GM18858 (cell line): ENCODE measurements at regions not wholly inside any gene's neighbourhood (a gene's known extent, or its start where the extent isn't known, plus 50 kb on each side); places are given as distances from the start of the nearest gene placed in this dataset.

Source experiments
- ATAC-seq: cut with Tn5 transposase; IDR thresholded peaks from one replicate; pipeline ENCODE4 v1.9.1; 2021; ENCODE audit not compliant: unreplicated experiment

DNA sequence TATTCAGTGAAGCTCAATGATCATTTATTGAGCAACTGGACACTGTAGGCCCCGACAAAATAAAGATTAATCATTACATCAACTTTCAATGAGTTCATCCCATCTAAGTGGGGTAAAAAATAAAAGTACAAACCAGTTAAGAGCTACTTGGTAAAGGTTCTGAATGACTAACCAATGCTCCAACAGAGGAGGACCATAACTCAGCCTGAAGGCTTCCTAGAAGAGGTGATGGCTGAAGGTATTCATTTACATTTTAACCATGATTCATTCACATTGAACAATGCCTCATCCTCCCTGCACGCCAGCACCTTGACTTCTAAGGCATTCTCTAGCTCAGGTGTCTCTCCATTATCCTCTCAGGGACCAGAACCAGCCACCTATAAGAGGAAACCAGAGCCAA lies 201.4 kb downstream of the ZNF462 start:
- ATAC-seq, result no peak

DNA sequence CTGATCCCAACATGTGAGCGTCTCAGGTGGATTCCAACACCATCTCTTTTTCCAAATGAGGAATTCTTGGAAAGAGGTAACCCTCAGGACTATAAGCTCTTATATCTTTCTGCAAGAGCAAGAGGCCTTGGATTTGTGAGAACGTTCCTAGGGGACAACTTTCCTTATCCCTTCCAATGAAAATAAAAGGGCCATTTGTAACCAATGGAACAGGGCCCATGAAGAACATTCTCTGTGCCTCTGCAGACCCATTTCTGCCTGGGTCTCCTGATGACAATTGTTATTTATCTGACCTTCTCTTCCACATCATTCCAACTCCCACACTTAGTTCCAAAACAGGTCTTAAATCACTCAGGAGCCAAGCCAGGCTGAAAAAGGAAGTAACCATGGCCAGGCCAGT lies 202.6 kb downstream of the ZNF462 start:
- ATAC-seq, result no peak

- ATAC-seq, result no peak
These were observed 204.9 kb downstream of the ZNF462 start for GRCh38 chr9:107067739-107068416.

GRCh38 chr9:107068581-107068980 lies 205.6 kb downstream of the ZNF462 start:
- no peak for ATAC-seq

DNA sequence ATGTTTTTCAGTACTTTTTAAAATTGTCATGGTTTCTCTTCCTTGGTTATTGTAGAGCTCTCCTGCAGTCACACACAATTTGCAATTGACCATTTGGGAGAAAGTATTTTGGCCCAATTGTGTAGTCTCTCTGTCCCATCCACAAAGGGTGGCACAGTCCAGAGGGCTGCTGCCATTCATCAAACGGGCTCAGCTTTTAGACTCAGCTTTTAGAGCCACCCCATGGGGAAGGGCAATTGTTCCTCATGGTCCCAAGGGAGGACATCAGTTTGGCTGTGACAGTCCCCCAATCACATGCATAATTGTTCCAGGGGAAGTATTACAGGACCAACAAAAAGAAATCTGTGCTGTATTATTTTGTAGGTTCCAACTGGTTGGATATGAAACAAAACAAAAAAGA lies 207.6 kb downstream of the ZNF462 start:
- ATAC-seq, result no peak

- ATAC-seq, result no peak
These were observed 205.0 kb upstream of the RAD23B start for GRCh38 chr9:107078061-107078460.

- no peak for ATAC-seq
These were observed 203.5 kb upstream of the RAD23B start for GRCh38 chr9:107079589-107079988.

DNA sequence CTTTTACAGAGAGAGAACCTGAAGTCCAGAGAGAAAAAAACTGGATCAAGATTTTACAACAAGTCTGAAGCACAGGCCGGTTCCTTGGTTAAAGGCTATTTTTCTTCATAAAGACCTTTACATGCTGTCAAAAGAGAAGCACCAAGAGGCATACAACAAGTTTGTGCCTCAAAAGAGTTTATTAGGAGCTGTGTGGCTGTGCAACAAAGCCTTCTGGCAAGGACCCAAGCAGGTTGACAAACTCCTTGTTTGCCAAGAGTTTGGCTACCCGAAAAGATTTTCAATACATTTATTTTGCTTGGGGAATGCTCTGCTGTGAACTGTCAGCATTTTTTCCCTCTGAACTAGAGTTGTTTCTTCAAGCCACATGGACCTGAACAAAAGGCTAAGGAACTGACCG lies 202.9 kb upstream of the RAD23B start:
- no peak for ATAC-seq

DNA sequence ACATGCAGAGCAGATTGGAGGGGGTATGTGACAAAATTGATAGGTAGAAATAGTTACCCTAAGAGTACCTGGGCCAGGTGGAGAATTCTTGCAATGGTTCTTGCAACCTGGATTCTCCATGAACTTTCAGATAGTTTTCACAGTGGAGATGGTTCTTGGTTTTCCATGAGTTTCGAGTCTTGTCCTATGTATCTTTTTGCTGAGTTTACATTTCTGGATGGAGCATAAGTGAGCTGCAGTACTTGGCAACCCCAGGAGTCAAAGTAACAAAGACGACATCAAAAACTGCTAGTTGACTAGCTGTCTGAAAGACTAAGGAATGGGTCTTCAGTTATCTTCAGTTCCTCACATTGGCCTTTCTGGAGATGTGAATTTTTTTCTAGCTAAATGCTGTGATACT lies 196.6 kb upstream of the RAD23B start:
- ATAC-seq, result no peak

DNA sequence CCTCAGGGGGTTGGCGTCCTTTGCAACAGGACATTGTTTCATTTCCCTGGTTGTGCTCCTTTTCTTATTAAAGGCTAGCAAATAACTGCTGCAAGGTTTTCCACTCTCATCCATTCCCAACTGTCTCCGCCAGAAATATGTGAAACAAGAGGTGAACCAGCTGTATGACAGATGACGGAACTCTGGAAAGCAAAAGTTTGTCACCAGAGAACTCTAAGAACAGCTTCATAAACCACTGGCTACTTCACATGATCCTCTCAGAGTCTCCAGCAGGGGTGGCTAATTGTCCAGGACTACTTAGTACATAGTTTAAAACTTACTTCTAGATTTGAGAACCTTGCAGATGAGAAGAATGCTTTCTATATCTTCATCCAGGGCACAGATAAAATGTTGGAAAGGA lies 195.9 kb upstream of the RAD23B start:
- ATAC-seq, result no peak

- ATAC-seq, result no peak
These were observed 192.9 kb upstream of the RAD23B start for GRCh38 chr9:107090218-107090617.

- no peak for ATAC-seq
These were observed 189.6 kb upstream of the RAD23B start for GRCh38 chr9:107093365-107094060.

DNA sequence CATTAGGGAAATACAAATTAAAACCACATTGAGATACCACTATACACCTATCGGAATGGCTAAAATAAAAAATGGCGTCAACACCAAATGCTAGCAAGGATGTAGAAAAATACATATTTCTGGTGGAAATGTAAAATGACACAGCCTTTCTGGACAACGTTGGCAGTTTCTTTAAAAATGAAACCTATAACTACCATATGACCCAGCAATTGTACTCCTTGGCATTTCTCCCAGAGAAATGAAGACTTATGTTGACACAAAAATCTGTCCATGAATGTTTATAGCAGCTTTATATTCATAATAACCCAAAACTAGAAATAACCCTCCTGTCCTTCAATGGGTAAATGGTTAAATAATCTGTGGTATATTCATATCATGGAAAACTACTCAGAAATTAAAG lies 188.7 kb upstream of the RAD23B start:
- no peak for ATAC-seq

DNA sequence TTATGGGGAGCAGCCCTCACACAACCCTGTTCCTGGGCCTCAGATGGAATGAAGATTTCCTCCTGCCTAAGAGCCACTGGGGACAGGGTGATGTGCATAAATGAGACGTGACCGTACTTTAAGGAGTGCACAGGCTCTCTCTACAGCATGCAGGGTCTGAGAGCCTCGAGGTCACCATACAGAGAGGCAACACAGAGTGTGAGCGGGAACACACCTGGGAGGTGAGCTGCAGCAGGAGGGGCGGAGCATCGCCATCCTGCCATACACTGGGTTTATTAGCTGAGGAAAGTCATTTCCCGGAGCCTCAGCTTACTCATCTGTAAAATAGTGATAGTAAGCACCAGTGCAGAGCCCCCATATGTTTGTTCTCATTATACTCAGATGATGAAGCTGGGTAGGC lies 182.5 kb upstream of the RAD23B start:
- ATAC-seq, result no peak

- no peak for ATAC-seq
These were observed 181.1 kb upstream of the RAD23B start for GRCh38 chr9:107102011-107102410.

GRCh38 chr9:107103621-107104020 lies 179.5 kb upstream of the RAD23B start:
- no peak for ATAC-seq

GRCh38 chr9:107105784-107106183 lies 177.3 kb upstream of the RAD23B start:
- no peak for ATAC-seq

- ATAC-seq, result no peak
These were observed 176.7 kb upstream of the RAD23B start for GRCh38 chr9:107106416-107106815.

DNA sequence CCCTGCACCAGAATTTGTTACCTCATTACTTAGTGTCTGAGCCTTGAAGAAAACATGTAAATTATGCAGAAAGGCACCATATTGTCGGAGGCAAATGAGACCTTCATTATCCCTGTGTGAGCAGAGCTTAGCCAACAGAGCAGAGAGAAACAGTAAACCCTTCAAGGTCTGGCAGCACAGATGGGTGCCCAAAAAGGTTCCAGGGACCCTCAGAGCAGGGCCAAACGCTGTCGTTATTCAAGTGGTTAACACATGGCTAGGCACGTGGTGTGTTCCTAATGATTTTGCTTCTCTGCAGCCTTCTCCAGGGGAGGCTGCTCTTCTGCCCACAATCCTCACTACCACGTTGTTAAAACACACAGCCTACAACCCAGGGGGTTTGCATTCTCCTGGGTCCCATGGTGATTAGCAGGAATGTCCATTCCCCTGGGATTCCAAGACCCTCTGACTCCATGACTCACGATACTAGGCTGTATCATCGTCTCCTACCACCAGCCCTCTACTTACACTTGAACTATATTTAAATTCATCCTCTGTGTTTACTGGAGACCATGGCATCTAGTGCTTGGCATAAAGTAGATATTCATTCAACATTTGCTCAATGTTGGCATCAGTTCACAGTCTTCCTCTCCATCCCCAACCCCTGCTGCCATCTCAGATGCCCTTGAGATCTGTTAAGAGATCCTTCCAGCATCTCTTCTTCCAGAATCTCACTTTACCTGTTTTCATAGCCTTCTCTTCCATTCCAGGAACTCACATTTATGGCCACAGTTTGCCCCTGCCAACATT lies 174.5 kb upstream of the RAD23B start:
- no peak for ATAC-seq

GRCh38 chr9:107109324-107109723 lies 173.8 kb upstream of the RAD23B start:
- no peak for ATAC-seq

DNA sequence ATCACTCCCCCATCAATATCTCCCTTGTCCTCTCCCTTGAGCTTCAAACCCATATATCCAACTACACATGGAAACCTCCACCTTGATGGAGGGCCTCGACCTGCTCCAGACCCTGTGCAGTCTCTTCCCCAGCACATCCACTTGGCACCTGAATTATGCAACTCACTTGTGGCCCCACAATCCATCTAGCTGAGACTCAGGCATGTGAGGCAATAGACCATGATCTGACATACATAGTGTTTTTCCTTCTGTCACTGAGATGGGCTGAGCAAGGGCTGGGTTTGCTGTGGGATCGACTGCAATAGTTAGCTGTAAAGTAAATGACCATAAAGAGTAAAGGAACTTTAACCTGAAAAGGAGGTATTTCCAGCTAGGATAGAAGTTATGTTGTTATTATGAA lies 172.9 kb upstream of the RAD23B start:
- ATAC-seq, result no peak

DNA sequence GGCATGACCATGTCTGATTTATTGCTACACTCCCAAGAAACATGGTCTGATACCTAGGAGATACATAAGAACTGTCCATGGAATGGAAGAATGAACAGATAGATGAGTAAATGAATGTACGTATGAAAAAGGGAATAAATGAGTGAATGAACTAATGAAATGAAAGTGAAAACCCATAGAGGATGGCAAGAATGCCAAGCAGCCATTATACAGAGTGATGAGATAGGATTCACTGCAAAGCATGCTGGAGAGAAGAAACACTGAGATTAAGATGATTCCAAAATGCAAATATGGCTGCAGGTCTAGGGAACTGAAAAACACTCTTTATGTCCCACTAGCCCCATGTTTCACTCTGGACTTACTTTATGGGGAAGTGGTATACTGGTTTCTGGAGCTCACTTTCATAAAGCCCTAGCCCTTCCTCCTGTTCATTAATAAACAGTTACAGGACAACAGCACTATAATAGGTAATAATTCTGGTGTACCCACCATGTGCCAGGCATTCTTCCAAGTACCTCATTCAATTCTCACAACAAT lies 170.3 kb upstream of the RAD23B start:
- peak; percentile 87 for ATAC-seq
